ENCODE measurements at regions not wholly inside any gene's neighbourhood (a gene's known extent, or its start where the extent isn't known, plus 50 kb on each side); places are given as distances from the start of the nearest gene placed in this dataset.
"Not testable (repeated sequence)": the region's sequence is repeated elsewhere in the genome, so short reads cannot be mapped to it uniquely, and the experiment has no call there.

DNA sequence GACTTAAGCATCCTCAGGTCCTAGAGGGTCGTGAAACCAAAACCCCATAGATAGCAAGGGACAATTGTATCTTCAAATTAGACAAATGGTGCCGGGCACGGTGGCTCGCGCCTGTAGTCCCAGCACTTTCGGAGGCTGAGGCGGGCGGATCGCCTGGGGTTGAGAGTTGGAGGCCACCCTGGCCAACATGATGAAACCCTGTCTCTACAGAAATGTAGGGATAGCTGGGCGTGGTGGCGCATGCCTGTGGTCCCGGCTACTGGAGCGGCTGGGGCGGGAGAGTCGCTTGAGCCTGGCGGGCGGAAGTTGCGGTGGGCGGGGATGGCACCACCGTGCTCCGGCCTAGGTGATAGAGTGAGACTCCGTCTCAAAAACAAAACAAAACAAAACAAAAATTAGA lies 780.6 kb downstream of the BRINP3 start:
- DNase-seq: no peak

DNA sequence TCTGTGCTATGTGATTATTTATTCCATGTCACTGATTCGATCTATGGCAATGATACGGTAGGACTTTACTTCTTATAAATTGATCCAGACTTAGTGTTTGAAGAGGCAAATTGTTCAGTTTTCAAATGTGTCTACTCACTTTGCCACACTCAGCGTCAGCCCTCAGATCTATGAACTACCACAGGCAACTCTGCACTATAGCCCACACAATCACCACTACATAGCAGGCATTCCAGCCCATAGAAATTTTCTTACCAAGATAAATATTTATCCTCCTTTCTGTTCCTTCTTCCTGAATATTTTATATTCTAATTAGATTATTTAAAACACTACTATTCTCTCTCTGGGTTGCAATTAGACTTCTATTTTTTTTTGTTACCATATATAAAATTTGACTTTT lies 776.1 kb downstream of the BRINP3 start:
- DNase-seq: no peak

DNA sequence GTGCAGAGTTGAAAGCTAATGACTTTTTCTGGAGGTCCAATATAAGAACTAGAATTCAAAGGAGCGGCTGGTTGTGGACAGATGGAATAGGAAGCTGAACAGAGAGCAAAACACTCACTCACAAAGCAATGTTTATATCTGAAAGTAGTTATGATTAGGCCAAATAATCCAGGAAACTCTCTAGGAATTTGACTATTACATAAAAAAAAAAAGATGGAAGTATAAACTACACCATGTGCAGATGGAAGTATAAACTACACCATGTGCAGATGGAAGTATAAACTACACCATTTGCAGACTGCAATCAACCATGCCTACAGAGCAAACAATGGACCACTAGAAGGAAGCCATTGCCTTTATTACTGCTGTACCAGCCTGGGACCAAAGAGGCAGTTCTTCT lies 771.1 kb downstream of the BRINP3 start:
- DNase-seq: no peak

DNA sequence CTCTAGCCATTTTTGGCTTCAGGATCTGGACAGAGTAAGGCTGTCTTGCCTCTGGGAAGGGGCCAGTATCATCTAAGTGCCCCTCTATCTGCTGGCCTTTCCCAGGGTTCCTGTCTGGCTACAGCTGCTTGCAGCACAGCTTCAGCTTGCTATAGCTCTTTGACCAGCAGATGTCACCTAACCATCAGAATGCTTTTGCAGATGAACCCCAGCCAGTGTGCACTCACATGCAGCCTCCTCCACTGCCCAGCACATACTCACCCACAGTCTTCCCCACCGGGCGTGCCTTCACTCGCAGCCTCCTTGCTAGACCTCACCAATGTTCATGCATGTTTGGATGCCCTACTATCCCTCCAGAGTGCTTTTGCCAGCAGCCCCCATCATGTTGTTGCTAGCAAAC lies 769.0 kb downstream of the BRINP3 start:
- DNase-seq: no peak

DNA sequence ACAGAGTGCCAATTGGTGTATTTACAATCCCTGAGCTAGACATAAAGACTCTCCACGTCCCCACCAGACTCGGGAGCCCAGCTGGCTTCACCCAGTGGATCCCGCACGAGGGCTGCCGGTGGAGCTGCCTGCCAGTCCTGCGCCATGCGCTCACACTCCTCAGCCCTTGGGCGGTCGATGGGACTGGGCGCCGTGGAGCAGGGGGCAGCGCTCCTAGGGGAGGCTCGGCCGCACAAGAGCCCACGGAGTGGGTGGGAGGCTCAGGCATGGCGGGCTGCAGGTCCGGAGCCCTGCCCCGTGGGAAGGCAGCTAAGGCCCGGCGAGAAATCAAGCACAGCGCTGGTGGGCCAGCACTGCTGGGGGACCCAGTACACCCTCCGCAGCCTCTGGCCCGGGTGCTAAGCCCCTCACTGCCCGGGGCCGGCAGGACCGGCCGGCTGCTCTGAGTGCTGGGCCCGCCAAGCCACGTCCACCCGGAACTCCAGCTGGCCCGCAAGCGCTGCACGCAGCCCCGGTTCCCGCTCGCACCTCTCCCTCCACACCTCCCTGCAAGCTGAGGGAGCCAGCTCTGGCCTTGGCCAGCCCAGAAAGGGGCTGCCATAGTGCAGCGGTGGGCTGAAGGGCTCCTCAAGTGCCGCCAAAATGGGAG lies 759.4 kb downstream of the BRINP3 start:
- DNase-seq: not testable (repeated sequence)

DNA sequence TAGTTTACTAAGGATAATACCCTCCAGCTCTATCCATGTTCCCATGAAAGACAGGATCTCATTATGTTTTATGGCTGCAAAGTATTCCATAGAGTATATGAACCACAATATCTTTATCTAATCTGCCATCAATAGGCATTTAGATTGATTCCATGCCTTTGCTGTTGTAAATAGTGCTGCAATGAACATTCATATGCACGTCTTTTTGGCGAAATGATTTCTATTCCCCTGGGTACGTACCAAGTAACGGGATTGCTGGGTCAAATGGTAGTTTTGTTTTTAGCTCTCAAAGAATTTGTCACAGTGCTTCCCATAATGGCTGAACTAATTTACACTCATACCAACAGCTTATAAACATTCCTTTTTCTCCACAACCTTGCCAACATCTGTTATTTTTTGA lies 750.9 kb downstream of the BRINP3 start:
- DNase-seq: no peak

DNA sequence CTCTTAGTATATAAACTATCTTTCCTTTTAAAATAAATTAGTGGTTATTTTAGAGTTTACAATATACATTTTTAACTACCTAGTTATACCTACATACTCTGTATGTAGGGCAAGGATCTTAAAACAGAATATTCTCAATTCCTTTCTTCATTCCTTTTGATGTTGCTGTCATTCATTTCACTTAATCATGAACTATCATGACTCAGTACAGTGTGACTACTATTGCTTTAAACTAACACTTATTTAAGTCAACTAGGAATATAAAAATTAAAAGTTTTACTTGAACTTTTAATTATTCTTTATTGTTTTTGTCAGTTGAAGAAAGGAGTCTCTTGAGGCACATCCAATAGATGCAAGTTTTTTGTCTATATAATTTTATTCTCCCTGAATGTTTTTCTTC lies 726.4 kb downstream of the BRINP3 start:
- no peak for DNase-seq

DNA sequence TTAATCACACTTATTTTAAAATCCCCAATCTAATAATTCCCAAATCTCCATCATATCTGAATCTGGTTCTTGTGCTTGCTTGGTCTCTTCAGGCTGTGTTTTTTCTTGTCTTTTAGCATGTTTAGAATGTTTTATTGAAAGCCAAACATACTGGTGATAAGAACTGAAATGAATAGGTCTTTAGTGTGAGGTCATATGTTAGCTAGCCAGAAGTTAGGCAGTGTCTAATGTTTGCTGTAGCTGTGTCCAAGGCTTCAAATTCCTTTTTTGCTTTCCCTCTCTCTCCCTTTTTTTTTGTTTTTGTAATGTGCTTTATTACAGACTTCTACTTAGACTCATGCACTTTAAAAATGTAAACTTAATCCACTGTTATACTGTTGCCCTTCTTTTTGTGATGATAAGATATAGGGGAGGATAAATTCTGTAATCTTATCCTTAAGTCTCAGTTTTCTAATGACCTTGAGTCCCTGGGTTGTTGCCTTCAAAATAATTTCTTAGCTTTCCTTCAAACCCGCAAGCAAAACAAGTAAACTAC lies 725.1 kb downstream of the BRINP3 start:
- no peak for DNase-seq

DNA sequence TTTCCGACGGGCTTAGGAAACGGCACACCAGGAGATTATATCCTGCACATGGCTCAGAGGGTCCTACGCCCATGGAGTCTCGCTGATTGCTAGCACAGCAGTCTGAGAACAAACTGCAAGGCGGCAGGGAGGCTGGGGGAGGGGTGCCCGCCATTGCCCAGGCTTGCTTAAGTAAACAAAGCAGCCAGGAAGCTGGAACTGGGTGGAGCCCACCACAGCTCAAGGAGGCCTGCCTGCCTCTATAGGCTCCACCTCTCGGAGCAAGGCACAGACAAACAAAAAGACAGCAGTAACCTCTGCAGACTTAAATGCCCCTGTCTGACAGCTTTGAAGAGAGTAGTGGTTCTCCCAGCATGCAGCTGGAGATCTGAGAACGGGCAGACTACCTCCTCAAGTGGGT lies 722.6 kb downstream of the BRINP3 start:
- peak; percentile 12 for DNase-seq

DNA sequence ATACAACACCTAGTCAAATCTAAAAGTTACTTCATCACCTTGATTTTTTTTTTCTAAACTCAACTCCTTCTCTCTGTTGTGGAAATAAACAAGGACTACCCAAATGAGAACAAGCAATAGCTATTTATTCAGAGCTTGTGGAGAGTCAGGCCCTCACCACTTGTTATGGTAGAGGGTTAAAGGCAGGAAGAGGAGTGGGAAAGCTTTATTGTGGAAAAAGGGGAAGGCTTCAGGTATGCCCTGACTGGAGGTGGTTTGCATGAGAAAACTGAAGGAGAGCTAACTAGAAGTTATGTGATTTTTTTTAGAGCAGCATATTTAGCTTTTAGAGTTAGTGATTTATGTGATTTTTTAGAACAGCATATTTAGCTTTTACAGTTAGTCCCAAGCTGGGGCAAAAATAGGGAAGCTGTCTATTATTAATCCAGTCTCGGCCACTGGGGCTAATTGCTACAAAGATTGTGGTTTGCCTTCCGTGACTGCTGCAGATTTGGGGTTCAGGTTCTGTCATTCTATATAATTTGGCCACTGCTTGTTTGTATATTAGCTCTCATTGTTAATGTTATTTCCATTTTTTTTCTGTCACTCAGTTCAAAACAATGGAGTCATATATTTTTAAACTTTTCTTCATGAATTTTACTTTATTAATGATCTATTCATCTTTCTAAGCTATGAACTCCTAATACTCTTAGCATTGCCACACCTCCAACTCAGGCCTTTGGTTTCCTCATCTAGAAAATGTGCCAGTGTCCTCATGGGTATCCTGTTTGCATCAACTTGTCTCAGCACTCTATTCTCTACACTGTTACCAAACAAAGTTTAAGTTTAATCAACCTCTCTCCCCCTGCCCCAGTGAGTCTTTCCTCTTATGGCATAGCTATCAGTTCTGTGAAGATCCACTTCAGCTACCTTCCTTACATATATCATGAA lies 713.0 kb downstream of the BRINP3 start:
- no peak for DNase-seq

DNA sequence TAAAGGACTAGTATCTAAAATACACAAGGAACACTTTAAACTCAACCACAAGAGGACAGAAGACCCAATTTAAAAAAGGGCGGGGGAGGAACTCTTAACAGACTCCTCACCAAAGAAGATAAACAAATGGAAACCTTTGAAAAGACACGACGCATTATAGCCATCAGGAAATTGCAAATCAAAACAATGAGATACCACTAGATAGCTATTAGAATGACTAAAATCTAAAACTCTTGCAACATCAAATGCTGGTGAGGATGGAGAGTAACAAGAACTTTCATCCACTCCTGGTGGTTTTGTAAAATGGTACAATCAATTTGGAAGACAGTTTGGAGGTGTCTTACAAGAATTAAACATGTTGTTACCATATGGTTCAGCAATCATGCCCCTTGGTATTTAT lies 708.2 kb downstream of the BRINP3 start:
- no peak for DNase-seq

DNA sequence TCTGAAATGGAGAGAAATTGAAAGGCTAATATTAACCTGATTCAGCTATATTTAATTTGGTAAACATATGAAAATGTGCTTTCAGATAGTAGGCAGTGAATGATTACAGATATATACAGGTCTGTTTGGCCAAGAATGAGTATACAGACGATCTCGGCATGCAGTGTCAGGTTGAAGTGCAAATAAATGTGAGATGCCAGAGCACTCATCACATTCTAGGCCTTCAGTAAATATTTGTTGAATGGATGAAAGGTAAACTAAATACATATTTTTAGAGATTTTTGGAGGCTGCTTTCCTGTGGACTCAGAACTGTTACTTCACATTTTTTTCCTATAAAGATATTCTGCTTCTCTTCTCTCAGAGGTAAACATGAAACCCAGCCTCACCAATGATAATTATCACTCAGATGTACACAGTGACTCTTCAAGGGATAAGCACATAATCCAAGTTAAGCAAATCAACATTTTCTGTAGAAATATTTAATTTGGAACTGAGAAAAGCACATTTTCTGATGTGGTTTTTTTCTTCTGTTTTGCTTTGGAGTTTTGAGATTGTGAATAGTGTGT lies 702.9 kb downstream of the BRINP3 start:
- no peak for DNase-seq

DNA sequence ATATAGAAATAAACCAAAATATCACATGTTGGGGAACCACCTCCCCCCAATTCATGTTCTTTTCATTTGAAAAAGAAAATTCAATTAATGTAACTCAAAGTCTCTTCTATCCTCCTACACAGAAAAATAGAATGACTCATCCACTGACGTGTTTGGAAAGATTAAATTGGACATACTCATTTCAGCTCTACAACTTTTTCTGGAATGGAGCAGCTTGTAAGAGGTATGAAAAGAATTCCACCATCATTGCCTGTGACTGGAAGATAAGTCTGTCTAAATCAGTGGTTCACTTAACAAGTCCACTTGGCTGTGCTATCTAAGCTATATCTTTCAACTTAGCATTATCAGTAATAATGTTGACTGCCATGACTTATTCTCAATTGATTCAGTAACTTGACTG lies 702.3 kb downstream of the BRINP3 start:
- DNase-seq: no peak

DNA sequence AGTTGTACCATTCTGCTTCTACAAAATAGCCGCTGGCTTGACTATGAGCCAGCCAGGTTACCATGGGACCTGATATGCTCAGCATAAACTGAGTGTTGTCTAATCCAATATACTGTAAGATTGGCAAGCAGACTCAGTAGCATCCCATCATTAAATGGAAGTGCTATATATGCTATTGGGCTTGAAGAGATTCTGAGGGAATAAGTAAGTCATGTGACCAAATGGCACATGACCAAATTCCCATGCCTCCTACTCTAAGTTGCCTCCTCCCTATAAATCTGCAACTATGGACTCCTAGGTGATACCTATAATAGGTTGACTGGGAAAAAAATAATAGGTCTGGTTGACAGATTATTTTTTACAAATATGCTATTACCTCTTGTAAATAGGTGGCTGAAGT lies 698.6 kb downstream of the BRINP3 start:
- DNase-seq: no peak

DNA sequence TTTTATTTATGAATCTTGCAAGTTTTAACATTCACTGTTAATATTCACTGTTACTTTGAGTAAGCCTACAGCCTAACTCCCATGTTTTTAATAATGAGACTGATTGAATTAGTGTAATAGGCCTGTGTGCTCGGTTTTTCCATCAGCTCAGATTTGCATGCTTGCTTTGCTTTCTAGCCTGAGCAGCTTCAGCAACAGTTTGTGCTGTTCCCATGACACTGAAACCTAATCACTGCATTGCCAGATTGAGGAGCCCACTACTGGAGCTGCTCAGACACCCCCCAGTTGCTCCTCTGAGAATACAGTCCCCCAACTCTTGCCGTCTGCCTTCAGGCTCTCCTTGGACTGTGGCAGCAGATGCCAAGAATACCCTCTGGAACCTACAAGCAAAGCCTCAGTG lies 695.4 kb downstream of the BRINP3 start:
- DNase-seq: no peak

DNA sequence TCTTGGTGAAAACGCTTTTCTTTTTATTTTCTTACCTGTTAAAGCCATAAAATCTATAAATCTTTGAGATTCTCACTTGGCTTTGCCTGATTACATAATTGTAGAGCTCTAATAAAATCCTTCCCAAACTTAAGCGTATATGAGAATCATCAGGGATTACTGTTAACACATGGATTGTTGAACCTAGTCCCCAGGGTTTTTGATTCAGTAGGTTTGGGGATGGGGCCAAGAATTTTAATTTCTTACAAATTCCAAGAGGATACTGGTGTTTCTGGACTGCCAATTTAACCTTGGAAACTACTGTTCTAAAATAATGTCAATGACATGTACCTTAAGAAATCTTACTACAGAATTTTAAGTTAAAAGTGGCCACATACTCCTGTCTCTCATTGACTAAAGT lies 694.2 kb downstream of the BRINP3 start:
- DNase-seq: no peak

DNA sequence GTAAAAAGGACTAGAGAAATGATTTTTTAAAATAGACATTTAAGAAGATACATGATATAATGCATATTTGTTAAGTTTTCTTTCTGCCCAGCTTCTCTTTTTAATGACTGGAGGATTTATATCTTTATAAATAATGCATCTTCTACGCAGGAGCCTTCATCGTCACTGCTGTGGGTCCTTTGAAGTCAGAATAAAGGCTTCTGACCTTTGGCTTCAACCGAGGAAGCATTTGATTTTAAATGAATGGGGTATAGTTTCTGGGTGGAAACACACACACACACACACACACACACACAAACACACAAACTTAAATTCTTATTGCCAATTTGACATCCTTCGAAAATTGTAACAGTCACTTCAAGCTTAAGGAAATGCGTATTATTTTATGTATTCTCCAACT lies 690.9 kb downstream of the BRINP3 start:
- DNase-seq: no peak

DNA sequence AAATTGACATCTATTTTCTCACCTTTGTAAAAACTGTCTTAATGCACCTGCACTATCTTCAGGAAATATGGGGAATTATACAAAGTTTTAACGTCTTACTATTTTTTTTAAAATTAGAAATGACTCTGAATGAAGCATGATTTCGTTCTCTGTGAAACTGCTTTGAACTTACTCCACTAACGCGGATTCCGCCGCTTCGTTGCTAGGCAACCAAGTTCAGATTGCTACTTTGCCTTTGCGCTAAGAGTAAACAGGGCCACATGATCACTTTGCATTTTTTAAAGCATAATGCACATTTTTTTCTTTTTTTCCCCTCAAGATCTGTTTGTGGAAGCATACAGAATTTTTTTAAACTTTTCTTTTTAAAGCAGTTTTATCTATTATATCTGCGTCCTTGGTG lies 690.5 kb downstream of the BRINP3 start:
- DNase-seq: no peak

DNA sequence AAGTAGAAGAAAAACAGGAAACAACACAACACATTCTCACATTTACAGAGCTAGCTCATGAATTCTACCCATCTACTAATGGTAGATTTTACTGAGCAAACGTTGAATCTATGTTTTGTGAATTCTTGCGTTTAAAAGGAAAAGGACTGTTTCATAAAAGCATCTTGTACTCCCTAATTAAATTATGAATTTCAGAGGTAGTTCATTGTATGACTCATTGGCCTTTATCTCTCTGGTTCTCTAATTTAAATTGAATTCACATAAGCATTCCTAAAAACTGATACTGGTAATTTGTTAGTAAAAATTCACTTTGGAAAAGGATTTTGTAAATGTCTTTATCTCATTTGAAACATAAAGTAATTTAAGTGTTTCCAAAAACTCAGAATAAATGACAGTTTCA lies 687.3 kb downstream of the BRINP3 start:
- no peak for DNase-seq

DNA sequence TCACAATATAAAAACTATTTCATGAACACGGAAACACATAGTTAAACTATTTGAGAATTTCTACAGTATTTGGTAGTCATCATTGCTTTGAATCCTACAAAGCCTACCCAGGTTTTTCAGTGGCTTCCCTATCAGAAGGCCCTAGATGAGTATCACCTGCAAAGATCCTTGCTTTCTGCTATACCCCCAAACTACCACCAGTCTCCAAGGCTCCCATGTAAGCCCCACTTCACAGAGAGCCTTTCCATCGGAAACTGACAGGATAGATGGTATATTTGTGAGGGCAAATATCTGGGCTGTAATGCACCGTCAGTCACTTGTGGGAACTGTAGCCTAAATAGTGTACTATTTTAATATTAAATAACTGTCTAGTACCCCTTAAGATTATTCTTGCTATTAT lies 674.3 kb downstream of the BRINP3 start:
- no peak for DNase-seq

DNA sequence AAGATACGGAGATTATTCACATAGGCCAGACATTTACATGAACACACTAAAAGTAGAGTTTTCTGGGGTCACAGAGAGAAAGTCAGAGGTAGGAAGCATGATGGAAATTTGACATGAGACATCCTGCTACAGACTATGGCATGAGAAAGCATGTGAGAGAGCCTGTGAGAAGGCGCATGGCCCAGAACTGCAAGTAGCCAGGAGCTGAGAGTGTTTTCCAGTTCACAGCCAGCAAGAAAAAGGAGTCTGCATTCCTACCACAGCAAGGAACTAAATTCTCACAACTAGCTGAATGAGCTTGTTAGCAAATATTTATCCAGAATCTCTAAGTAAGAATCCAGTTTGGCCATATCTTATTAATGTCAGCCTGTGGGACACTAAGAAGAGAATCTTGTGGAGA lies 673.3 kb downstream of the BRINP3 start:
- no peak for DNase-seq

DNA sequence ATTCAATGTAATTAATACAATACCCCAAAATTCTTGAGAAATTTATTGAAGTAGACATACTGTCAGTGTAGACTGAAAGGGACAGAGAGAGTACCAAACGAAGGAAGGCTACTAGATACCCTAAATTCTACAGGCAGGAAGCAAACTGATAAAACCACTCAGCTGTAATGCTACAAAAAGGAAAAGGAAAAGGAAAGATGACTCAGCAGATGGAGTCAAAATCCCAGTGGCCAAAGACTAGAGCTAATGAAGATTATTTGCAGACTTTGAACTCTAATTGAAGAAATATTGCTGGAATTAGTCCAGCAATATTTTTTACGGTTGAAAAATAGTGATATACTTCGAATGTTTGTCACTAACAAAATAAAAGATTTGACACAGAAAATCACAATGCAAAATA lies 671.9 kb downstream of the BRINP3 start:
- DNase-seq: no peak

DNA sequence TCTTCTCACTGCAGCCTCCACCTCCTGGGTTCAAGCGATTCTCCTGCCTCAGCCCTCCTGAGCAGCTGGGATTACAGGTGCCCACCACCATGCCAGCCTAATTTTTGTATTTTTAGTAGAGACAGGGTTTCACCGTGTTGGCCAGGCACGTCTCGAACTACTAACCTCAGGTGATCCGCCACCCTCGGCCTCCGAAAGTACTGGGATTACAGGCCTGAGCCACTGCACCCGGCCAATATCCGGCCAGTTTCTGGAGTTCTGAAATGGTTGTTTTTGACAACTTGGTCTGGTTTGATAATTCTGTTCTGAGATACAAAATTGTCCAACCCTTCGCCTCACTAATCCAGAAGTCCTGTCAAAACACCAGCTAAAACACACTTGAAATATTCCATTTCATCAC lies 667.0 kb downstream of the BRINP3 start:
- DNase-seq: not testable (repeated sequence)

DNA sequence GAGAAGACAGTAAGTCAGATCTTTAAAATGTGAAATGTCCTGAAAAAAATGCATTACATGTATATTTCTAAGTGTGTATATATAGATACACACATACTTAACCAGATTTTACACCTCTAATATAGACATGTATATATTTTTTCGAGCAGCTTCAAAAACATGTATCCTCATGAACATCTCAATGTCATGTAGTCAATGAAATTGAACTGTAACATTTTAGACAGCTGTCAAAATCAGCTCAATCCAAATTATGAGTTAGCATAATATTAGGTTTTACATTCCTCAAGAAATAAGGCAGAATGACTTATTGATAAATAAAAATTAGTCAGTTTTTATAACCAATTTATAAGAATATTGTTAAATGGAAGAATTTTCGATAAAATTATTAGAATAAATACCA lies 665.7 kb downstream of the BRINP3 start:
- DNase-seq: no peak
